ENCODE measurements at regions not wholly inside any gene's neighbourhood (a gene's known extent, or its start where the extent isn't known, plus 50 kb on each side); places are given as distances from the start of the nearest gene placed in this dataset.
"Not testable (repeated sequence)": the region's sequence is repeated elsewhere in the genome, so short reads cannot be mapped to it uniquely, and the experiment has no call there.

DNA sequence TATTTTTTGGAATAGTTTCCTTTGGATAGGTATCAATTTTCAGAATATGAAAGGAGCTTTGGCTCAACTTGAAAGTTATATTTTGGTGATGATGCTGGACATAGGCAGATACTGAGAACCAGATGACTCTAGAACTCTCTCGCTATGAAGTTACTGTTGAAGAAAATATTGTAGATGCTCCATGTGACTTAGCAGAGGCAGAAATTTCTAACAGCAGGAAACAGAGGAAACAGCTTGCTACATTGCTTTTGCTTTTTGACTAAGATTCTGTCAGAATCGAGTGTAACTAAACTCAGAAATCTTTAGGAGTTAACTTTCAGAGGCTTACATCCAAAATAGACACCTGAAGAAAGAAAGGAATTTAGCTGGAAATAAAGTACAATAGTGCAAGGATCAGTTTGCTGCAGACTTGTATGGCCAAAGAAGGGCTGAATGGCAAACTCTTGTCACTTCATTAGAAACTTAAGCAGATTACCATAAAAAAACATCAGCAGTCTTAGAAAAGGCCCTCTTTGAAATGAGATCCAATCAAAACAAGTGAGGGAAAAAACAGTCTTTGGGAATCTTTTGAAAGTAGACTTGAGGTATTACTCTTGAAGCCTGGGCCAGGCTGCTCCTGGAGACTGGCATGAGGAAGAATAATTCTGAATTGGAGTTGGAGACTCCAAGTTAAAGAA, 911.8 kb downstream of the FSCB start:
- no peak overlapping the region for H3K4me3 ChIP-seq (ENCODE audit: low read depth, low read length)
- TF ChIP-seq, protein P1, sequence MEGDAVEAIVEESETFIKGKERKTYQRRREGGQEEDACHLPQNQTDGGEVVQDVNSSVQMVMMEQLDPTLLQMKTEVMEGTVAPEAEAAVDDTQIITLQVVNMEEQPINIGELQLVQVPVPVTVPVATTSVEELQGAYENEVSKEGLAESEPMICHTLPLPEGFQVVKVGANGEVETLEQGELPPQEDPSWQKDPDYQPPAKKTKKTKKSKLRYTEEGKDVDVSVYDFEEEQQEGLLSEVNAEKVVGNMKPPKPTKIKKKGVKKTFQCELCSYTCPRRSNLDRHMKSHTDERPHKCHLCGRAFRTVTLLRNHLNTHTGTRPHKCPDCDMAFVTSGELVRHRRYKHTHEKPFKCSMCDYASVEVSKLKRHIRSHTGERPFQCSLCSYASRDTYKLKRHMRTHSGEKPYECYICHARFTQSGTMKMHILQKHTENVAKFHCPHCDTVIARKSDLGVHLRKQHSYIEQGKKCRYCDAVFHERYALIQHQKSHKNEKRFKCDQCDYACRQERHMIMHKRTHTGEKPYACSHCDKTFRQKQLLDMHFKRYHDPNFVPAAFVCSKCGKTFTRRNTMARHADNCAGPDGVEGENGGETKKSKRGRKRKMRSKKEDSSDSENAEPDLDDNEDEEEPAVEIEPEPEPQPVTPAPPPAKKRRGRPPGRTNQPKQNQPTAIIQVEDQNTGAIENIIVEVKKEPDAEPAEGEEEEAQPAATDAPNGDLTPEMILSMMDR (IDR thresholded peaks at IDR 0.05; ENCODE audit: low read depth, low read length), result no peak

DNA sequence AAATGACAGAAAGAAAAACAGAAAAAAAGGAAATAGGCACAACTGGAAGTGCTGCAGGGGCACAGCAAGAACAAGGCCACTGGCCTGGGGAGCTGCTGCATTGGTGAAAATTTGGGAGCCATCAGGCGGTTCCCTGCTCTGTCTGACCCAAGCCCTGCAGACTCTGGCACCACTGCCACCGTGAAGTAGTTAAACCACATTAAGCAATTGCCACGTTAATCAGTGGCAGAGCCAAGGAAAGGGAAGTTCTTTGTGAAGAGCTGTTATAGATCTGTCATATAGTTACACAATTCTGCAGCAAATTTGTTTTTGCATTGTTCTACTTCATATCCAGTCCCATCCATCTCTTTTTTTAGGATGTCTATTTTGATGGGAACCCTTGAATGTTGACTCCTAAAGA, 915.3 kb downstream of the FSCB start:
- no peak overlapping the region for H3K4me3 ChIP-seq (ENCODE audit: low read depth, low read length)
- TF ChIP-seq, protein P1 (IDR thresholded peaks at IDR 0.05; ENCODE audit: low read depth, low read length), result no peak

DNA sequence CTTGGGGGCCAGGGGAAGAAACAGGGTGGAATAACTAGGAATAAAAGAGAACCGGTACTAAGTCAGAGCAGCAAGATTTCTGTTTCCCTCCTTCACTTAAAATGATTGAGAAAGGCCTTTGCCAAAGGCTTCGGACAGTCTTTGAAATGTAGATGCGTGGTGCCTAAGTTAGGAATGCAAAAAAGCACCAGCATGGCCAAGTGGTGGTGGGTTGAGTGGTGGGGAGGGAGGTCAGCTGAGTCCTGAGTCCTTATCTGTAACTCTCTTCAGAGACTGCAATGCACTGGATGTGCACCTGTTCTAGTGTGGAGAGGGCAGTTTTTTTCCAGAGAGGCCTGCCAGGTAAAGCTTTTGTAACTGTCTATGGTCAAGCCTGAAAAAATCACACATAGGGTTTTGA, 919.9 kb downstream of the FSCB start:
- TF ChIP-seq, protein P1 (IDR thresholded peaks at IDR 0.05; ENCODE audit: low read depth, low read length), result no peak
- no peak overlapping the region for H3K4me3 ChIP-seq (ENCODE audit: low read depth, low read length)

DNA sequence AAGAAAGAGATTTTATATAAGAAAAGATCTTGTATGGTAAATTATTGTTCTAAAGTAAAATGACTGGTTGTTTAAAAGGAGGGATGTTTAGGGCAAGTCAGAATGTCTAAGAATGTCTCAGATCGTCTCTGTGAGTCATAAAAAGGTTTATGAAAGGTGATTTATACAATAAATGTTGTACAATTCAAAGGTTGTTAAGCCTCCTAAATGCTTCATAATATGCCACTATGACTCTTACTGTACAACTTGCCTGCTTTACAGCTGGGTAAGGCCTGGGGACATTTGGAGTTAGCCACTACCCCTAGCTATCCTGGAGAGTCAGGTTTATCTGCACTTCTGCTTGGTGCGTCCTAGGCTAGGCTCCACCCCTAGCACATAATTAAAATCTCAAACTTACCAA, 927.4 kb downstream of the FSCB start:
- TF ChIP-seq, protein P1 (IDR thresholded peaks at IDR 0.05; ENCODE audit: low read depth, low read length), result no peak
- no peak overlapping the region for H3K4me3 ChIP-seq (ENCODE audit: low read depth, low read length)

DNA sequence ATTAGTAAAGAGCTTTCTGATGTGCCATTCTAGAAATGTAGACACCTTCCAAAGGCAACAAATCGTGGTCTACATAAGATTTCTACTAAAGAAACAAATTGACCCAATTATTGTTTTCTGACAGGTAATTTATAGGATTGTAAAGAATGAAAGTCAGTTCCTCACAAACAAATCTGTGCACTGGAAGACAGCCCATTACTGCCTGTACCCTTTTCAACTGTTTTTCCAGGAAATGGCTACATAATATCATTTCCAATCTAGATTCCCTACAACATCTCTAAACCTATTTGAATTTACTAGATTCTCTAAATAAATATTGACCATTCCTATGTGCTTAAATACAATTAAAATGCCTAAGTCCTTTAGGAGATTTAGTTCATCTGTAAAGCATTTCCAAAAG, 939.1 kb downstream of the FSCB start:
- no peak overlapping the region for H3K4me3 ChIP-seq (ENCODE audit: low read depth, low read length)
- TF ChIP-seq, protein P1 (IDR thresholded peaks at IDR 0.05; ENCODE audit: low read depth, low read length), result no peak

DNA sequence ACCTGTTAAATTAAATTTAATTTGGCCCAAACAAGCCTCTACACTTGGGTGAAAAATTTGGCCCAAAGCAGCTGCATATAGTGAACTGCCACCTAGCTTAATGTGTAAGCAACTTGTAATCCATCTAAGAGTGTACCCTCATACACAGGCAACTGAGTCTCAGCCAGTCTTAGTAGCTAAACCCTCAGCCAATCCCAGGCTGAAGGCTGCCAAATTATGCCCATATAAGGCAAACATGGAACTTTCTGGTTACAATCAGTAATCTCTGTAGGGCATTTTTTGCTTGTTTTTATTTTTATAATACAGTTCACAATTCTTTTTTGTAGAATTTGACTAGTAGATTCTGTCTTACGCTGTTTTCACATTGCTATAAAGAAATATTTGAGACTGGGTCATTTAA, 958.7 kb downstream of the FSCB start:
- TF ChIP-seq, protein P1 (IDR thresholded peaks at IDR 0.05; ENCODE audit: low read depth, low read length), result no peak
- no peak overlapping the region for H3K4me3 ChIP-seq (ENCODE audit: low read depth, low read length)

DNA sequence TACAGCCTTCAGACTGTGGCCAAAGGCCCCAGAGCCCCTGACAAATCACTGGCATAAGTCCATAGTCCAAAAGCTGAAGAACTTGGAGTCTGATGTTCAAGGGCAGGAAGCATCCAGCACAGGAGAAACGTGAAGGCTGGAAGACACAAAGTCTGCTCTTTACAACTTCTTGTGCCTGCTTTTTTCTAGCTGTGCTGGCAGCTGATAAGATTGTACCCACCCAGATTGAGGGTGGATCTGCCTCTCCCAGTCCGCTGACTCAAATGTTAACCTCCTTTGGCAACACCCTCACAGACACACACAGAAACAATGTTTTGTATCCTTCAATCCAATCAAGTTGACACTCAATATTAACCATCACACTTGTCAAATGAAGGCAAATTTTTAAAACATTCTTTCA, 959.5 kb downstream of the FSCB start:
- not testable (repeated sequence) for H3K4me3 ChIP-seq (ENCODE audit: low read depth, low read length)

DNA sequence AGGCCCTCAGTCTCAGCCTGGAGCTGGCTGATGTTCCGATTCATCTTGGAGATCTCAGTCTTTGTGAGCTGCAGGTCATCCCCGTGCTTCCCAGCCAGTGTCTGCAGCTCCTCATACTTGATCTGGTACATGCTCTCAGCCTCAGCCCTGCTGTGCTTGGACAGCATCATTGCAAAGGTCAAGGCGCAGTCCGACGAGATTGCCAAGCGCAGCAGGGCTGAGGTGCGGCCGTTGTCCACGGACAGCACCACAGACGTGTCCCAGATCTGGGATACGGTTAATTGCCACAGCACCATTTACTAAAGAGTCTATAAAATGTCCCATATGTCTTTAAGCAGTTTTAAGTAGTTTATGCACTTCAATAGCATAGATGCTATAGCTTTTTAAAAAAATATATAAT, 965.7 kb downstream of the FSCB start:
- no peak overlapping the region for H3K4me3 ChIP-seq (ENCODE audit: low read depth, low read length)
- TF ChIP-seq, protein P1 (IDR thresholded peaks at IDR 0.05; ENCODE audit: low read depth, low read length), result no peak

Measured in WI38 (cell line).